Epithelial cell of proximal tubule (primary cell): ENCODE measurements at regions not wholly inside any gene's neighbourhood (a gene's known extent, or its start where the extent isn't known, plus 50 kb on each side); places are given as distances from the start of the nearest gene placed in this dataset.

Experiments used
- DNase-seq: peaks from one replicate; pipeline ENCODE4 v3.0.0-alpha.2; 2011; ENCODE audit warnings: low read depth
- H3K4me3 ChIP-seq: 2 replicates; pipeline ENCODE4 v1.5.1; 2011; ENCODE audit warnings: low read depth, mild to moderate bottlenecking, low read length
- CTCF ChIP-seq: conservative IDR thresholded peaks from 2 replicates; pipeline ENCODE4 v1.5.1; 2012; ENCODE audit warnings: low read depth, mild to moderate bottlenecking, low read length

- no peak for DNase-seq
- no peak overlapping the region for H3K4me3 ChIP-seq
- no peak for TF ChIP-seq CTCF
Measured at GRCh38 chr5:66540078-66540477, 56.1 kb upstream of the MAST4 start.

- no peak for DNase-seq
- H3K4me3 ChIP-seq = no peak overlapping the region
- TF ChIP-seq CTCF = no peak
Measured at GRCh38 chr5:66542711-66543110, 53.5 kb upstream of the MAST4 start.
